H1 (cell line): ENCODE measurements at regions not wholly inside any gene's neighbourhood (a gene's known extent, or its start where the extent isn't known, plus 50 kb on each side); places are given as distances from the start of the nearest gene placed in this dataset.

Experiments used
- CTCF ChIA-PET: fragments of 300-600 bp; sonication (Branson Sonifier 250); formaldehyde crosslinking; loops from one replicate; lab custom pipeline; 2021; ENCODE audit not compliant: partially characterized antibody; lab: Charles Lee
- POLR2A ChIA-PET: fragments of 300-600 bp; sonication (Branson Sonifier 250); formaldehyde crosslinking; loops from one replicate; lab custom pipeline; 2021; ENCODE audit warnings: inconsistent platforms; ENCODE audit not compliant: partially characterized antibody; lab: Charles Lee
- DNase-seq, 2 experiments: peaks; one replicate each; pipeline versions ENCODE4 v3.0.0 to v3.0.0-alpha.2; 2010 to 2022; ENCODE audit warnings: low spot score in 2 of 2, low read depth in 1 of 2, mixed read lengths in 1 of 2
- FAIRE-seq: peaks from 2 replicates; lab custom pipeline; 2011; peaks lifted over from hg19 to GRCh38; lab: Jason Lieb, UNC
- H2AFZ ChIP-seq: 2 replicates; pipeline ENCODE4 v1.8.1; 2012; ENCODE audit warnings: low read length, inconsistent platforms
- H2AK5ac ChIP-seq: 2 replicates; pipeline ENCODE4 v1.6.1; 2013; ENCODE audit warnings: low read depth, low read length
- H2BK120ac ChIP-seq: replicated peaks from 2 replicates; pipeline ENCODE3; 2013; ENCODE audit warnings: low read depth, low read length, inconsistent platforms
- H2BK12ac ChIP-seq: 2 replicates; pipeline ENCODE4 v1.6.1; 2013; ENCODE audit warnings: low read depth, low read length
- H2BK15ac ChIP-seq: 2 replicates; pipeline ENCODE4 v1.6.1; 2013; ENCODE audit warnings: low read length
- H2BK20ac ChIP-seq: 2 replicates; pipeline ENCODE4 v1.6.1; 2013; ENCODE audit warnings: low read length
- H2BK5ac ChIP-seq: 2 replicates; pipeline ENCODE4 v1.6.1; 2013; ENCODE audit warnings: low read depth, low read length
- H3K14ac ChIP-seq: 2 replicates; pipeline ENCODE4 v1.6.1; 2013; ENCODE audit warnings: inconsistent platforms; ENCODE audit not compliant: insufficient read length
- H3K18ac ChIP-seq: 2 replicates; pipeline ENCODE4 v1.6.1; 2013; ENCODE audit warnings: low read length; ENCODE audit errors: extremely low read depth
- H3K23ac ChIP-seq: 2 replicates; pipeline ENCODE4 v1.6.1; 2013; ENCODE audit warnings: inconsistent platforms; ENCODE audit not compliant: insufficient read length
- H3K23me2 ChIP-seq: 2 replicates; pipeline ENCODE4 v1.6.1; 2013; ENCODE audit warnings: low read depth, low read length
- H3K27ac ChIP-seq: 2 replicates; pipeline ENCODE4 v1.6.1; 2011; ENCODE audit warnings: low read depth, low read length, inconsistent platforms
- H3K27me3 ChIP-seq, 4 experiments: replicated peaks in 1 of 4; 1 replicate in 1 of 4; 2 replicates in 3 of 4; pipeline versions ENCODE4 v1.6.1 to v1.8.1; 2011 to 2013; ENCODE audit warnings: low read length in 3 of 4, mild to moderate bottlenecking in 3 of 4, inconsistent platforms in 2 of 4, mixed read lengths in 2 of 4, moderate library complexity in 1 of 4; ENCODE audit not compliant: control insufficient read depth in 3 of 4, insufficient read depth in 3 of 4; ENCODE audit errors: extremely low read depth in 1 of 4
- H3K36me3 ChIP-seq, 4 experiments: 2 replicates each; pipeline versions ENCODE4 v1.6.1 to v1.8.1; 2011 to 2013; ENCODE audit warnings: mild to moderate bottlenecking in 4 of 4, low read length in 3 of 4, moderate library complexity in 2 of 4, control low read depth in 1 of 4, inconsistent platforms in 1 of 4; ENCODE audit not compliant: insufficient read depth in 4 of 4, control insufficient read depth in 2 of 4
- H3K4ac ChIP-seq: replicated peaks from 2 replicates; pipeline ENCODE3; 2013; ENCODE audit warnings: low read length, low read depth, mixed read lengths, inconsistent platforms; ENCODE audit not compliant: insufficient read length
- H3K4me1 ChIP-seq, 4 experiments: replicated peaks in 1 of 4; 1 replicate in 1 of 4; 2 replicates in 3 of 4; pipeline versions ENCODE4 v1.6.1 to v1.8.1; 2011 to 2013; ENCODE audit warnings: low read length in 3 of 4, inconsistent platforms in 2 of 4, mixed read lengths in 1 of 4; ENCODE audit not compliant: insufficient read depth in 4 of 4, control insufficient read depth in 3 of 4
- H3K4me2 ChIP-seq, 2 experiments: 2 replicates each; pipeline versions ENCODE4 v1.6.1 to v1.8.1; 2011 to 2013; ENCODE audit warnings: low read depth in 2 of 2, low read length in 2 of 2, control low read depth in 1 of 2, inconsistent platforms in 1 of 2, mild to moderate bottlenecking in 1 of 2; ENCODE audit not compliant: insufficient read depth in 1 of 2
- H3K4me3 ChIP-seq, 4 experiments: fragments of 200-600, 300-600 bp in 1 of 4; sonication (generic), shearing (Covaris generic), sonication (Bioruptor Twin) in 1 of 4; 2 replicates each; pipeline versions ENCODE4 v1.5.1 to v1.8.1; 2011 to 2016; ENCODE audit warnings: low read length in 4 of 4, low read depth in 3 of 4, control low read depth in 2 of 4, inconsistent platforms in 2 of 4, mild to moderate bottlenecking in 2 of 4, mixed read lengths in 1 of 4, moderate library complexity in 1 of 4; ENCODE audit not compliant: insufficient read depth in 2 of 4; ENCODE audit errors: extremely low read depth in 1 of 4
- H3K56ac ChIP-seq: replicated peaks from 2 replicates; pipeline ENCODE3; 2013; ENCODE audit warnings: low read depth, mild to moderate bottlenecking, mixed read lengths, low read length, inconsistent platforms; ENCODE audit not compliant: insufficient read length
- H3K79me1 ChIP-seq: 2 replicates; pipeline ENCODE4 v1.6.1; 2013; ENCODE audit warnings: low read depth, low read length, control low read depth
- H3K79me2 ChIP-seq, 2 experiments: 2 replicates each; pipeline versions ENCODE4 v1.6.1 to v1.8.1; 2012 to 2013; ENCODE audit warnings: low read length in 2 of 2, mild to moderate bottlenecking in 2 of 2, inconsistent platforms in 1 of 2; ENCODE audit not compliant: insufficient read depth in 2 of 2, control insufficient read depth in 1 of 2
- H3K9ac ChIP-seq, 4 experiments: replicated peaks in 1 of 4; 1 replicate in 1 of 4; 2 replicates in 3 of 4; pipeline versions ENCODE4 v1.6.1 to v1.8.1; 2011 to 2013; ENCODE audit warnings: low read depth in 3 of 4, low read length in 3 of 4, control low read depth in 2 of 4, mild to moderate bottlenecking in 2 of 4, moderate library complexity in 2 of 4, inconsistent platforms in 1 of 4; ENCODE audit errors: extremely low read depth in 1 of 4
- H3K9me3 ChIP-seq, 2 experiments: 2 replicates each; pipeline versions ENCODE4 v1.6.1 to v1.8.1; 2012 to 2013; ENCODE audit warnings: mild to moderate bottlenecking in 2 of 2, moderate library complexity in 2 of 2, control low read depth in 1 of 2, inconsistent platforms in 1 of 2, low read depth in 1 of 2, low read length in 1 of 2, mixed read lengths in 1 of 2; ENCODE audit not compliant: insufficient read depth in 2 of 2
- H4K20me1 ChIP-seq, 2 experiments: replicated peaks in 1 of 2; 2 replicates each; pipeline versions ENCODE3 to v1.8.1; 2011 to 2013; ENCODE audit warnings: inconsistent platforms in 2 of 2, low read length in 2 of 2, mild to moderate bottlenecking in 1 of 2; ENCODE audit not compliant: insufficient read depth in 2 of 2, control insufficient read depth in 1 of 2
- H4K5ac ChIP-seq: 2 replicates; pipeline ENCODE4 v1.6.1; 2013; ENCODE audit warnings: low read length, low read depth, mixed read lengths, inconsistent platforms; ENCODE audit not compliant: insufficient read length
- H4K8ac ChIP-seq: 2 replicates; pipeline ENCODE4 v1.8.0; 2013; ENCODE audit warnings: mild to moderate bottlenecking, moderate library complexity, low read length, inconsistent platforms; ENCODE audit not compliant: insufficient read depth; ENCODE audit errors: extremely low read depth
- H4K91ac ChIP-seq: replicated peaks from 2 replicates; pipeline ENCODE3; 2013; ENCODE audit warnings: low read length, mixed read lengths, inconsistent platforms; ENCODE audit not compliant: insufficient read length
- ATF3 ChIP-seq: IDR thresholded peaks from 2 replicates; pipeline ENCODE4 v1.6.1; 2011; ENCODE audit warnings: low read depth, mild to moderate bottlenecking, low read length; ENCODE audit not compliant: insufficient read depth
- NANOG ChIP-seq: IDR thresholded peaks from 2 replicates; pipeline ENCODE4 v1.6.1; 2011; ENCODE audit warnings: low read length, low read depth, mild to moderate bottlenecking, inconsistent platforms; ENCODE audit not compliant: insufficient read depth, poor library complexity, severe bottlenecking
- RBBP5 ChIP-seq: IDR thresholded peaks from 2 replicates; pipeline ENCODE4 v1.7.1; 2012; ENCODE audit warnings: low read depth, mild to moderate bottlenecking, inconsistent platforms, low read length, moderate library complexity, borderline replicate concordance
- WGBS, 2 experiments: shearing (Covaris generic) in 1 of 2; methylation state at CpG; one replicate each; pipeline versions ENCODE4 v1.1.6 to v1.1.7; 2013 to 2015; ENCODE audit warnings: low lambda C conversion rate in 2 of 2, mixed read lengths in 2 of 2, inconsistent platforms in 1 of 2, low coverage in 1 of 2, missing lambda C conversion rate in 1 of 2; ENCODE audit not compliant: insufficient replicate concordance in 2 of 2, insufficient coverage in 1 of 2, insufficient read length in 1 of 2; ENCODE audit errors: extremely low coverage in 1 of 2, missing lambda C conversion rate in 1 of 2; 5-methylcytosine and 5-hydroxymethylcytosine counted together

- no peak overlapping the region for H3K4me2 ChIP-seq
Measured at GRCh38 chr16:87032554-87032953, 284.6 kb downstream of the C16orf95 start.

More at GRCh38 chr16:87032554-87032953, 284.6 kb downstream of the C16orf95 start:
- H4K5ac ChIP-seq: no peak overlapping the region
- H3K4me1 ChIP-seq: no peaks in the 10 kb centered on the region; a peak in 1 of 7 replicates
- H4K91ac ChIP-seq: no peak overlapping the region
- H3K27me3 ChIP-seq: no peaks in the 10 kb centered on the region
- no peak overlapping the region for H3K4ac ChIP-seq
- H3K36me3 ChIP-seq: no peaks in the 10 kb centered on the region
- DNase-seq (no peak), FAIRE-seq (no peak)
- POLR2A ChIA-PET: no interaction called here
- no peak overlapping the region for H2BK20ac ChIP-seq
- no peak for TF ChIP-seq ATF3
- no peak for TF ChIP-seq NANOG
- no peak for TF ChIP-seq RBBP5
- no peak overlapping the region for H2BK12ac ChIP-seq
- H4K20me1 ChIP-seq: no peaks in the 10 kb centered on the region
- 93% methylated on average over 8 of the region's 8 CpGs; no CpG with 5 or more reads in 1 of the 2 experiments for WGBS, 2 experiments
- H3K27ac ChIP-seq: no peak overlapping the region
- no peak overlapping the region for H3K4me3 ChIP-seq
- no peak overlapping the region for H3K14ac ChIP-seq
- H3K9ac ChIP-seq: no peak overlapping the region
- H3K9me3 ChIP-seq: no peaks in the 10 kb centered on the region
- H3K23ac ChIP-seq: no peak overlapping the region
- H2BK15ac ChIP-seq: no peak overlapping the region
- H2AFZ ChIP-seq: no peak overlapping the region
- no peak overlapping the region for H4K8ac ChIP-seq
- no peak overlapping the region for H3K56ac ChIP-seq
- H3K23me2 ChIP-seq: no peaks in the 10 kb centered on the region
- H3K79me2 ChIP-seq: no peaks in the 10 kb centered on the region
- no peaks in the 10 kb centered on the region for H3K79me1 ChIP-seq
- no peak overlapping the region for H3K18ac ChIP-seq
- no peak overlapping the region for H2BK120ac ChIP-seq
- CTCF ChIA-PET: no interaction called here
- no peak overlapping the region for H2BK5ac ChIP-seq
- H2AK5ac ChIP-seq: no peak overlapping the region
